ENCODE measurements at regions not wholly inside any gene's neighbourhood (a gene's known extent, or its start where the extent isn't known, plus 50 kb on each side); places are given as distances from the start of the nearest gene placed in this dataset.

DNA sequence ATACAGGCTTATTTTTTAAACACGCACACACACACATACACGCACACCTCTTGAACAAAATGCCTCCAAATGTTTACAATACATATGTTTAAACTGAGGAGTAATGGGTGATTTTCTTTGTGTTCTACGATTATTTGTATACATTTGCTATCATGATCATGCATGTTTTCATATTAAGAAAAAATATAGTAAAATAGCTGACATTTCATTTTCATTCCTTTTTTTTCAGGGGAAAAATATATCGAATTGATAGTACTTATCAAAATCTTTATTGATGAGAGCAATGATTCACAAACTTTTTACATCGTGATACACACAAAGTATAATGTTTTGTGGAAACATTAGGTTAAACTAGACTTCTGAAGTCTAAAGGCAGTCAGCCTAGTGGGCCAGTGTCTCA is 618.9 kb downstream of the TECRL start:
- Histone ChIP-seq H3K4me1 (ENCODE audit: control insufficient read depth, low read length) (no peaks in the 10 kb centered on the region), H3K36me3 (ENCODE audit: control insufficient read depth, low read length) (no peaks in the 10 kb centered on the region), H3F3A (ENCODE audit: control insufficient read depth, insufficient read depth) (no peaks in the 10 kb centered on the region), H3K27ac (ENCODE audit: low read depth, low read length) (no peak overlapping the region), H3K9me2 (replicated peaks; ENCODE audit: control insufficient read depth, low read length) (no peaks in the 10 kb centered on the region), H3K27me3 (ENCODE audit: control insufficient read depth, low read length) (no peaks in the 10 kb centered on the region), H3K79me2 (ENCODE audit: control insufficient read depth, low read length) (no peaks in the 10 kb centered on the region), H3K9me3 (ENCODE audit: control insufficient read depth, insufficient read depth, low read length) (no peaks in the 10 kb centered on the region; the same call in 1 of the 2 replicates), H3K4me2 (ENCODE audit: low read length) (no peak overlapping the region), H4K20me1 (ENCODE audit: control insufficient read depth, insufficient read depth, low read depth, low read length) (no peaks in the 10 kb centered on the region), H3K4me3 (ENCODE audit: low read length) (no peak overlapping the region)
- TF ChIP-seq, protein P1, sequence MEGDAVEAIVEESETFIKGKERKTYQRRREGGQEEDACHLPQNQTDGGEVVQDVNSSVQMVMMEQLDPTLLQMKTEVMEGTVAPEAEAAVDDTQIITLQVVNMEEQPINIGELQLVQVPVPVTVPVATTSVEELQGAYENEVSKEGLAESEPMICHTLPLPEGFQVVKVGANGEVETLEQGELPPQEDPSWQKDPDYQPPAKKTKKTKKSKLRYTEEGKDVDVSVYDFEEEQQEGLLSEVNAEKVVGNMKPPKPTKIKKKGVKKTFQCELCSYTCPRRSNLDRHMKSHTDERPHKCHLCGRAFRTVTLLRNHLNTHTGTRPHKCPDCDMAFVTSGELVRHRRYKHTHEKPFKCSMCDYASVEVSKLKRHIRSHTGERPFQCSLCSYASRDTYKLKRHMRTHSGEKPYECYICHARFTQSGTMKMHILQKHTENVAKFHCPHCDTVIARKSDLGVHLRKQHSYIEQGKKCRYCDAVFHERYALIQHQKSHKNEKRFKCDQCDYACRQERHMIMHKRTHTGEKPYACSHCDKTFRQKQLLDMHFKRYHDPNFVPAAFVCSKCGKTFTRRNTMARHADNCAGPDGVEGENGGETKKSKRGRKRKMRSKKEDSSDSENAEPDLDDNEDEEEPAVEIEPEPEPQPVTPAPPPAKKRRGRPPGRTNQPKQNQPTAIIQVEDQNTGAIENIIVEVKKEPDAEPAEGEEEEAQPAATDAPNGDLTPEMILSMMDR (IDR thresholded peaks at IDR 0.05; ENCODE audit: low read depth, low read length, poor library complexity, severe bottlenecking): no peak
- no peak for TF ChIP-seq EZH2phosphoT487 (IDR thresholded peaks at IDR 0.05; ENCODE audit: borderline replicate concordance, low read length)

DNA sequence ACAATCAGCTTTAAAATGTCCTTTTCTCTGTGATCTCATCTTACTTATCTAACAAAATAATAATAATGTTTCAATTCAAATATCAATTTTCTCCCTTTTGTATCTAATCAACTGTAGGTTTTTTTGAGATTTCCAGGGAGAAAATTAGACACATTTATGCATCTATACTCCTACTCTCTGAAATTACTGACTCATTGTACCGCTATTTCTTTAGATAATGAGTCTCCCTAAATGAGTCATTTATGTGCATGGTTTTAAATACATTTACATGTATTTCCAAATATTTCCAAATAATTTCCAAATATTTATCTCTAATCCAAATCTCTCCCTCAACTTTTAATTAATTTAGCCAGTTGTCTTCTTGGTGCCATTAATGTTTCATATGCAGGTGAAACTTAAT is 621.0 kb downstream of the TECRL start:
- Histone ChIP-seq H3K4me2 (ENCODE audit: low read length) (no peak overlapping the region), H3K79me2 (ENCODE audit: control insufficient read depth, low read length) (no peaks in the 10 kb centered on the region), H3K27me3 (ENCODE audit: control insufficient read depth, low read length) (no peaks in the 10 kb centered on the region), H3F3A (ENCODE audit: control insufficient read depth, insufficient read depth) (no peaks in the 10 kb centered on the region), H4K20me1 (ENCODE audit: control insufficient read depth, insufficient read depth, low read depth, low read length) (no peaks in the 10 kb centered on the region), H3K9me3 (ENCODE audit: control insufficient read depth, insufficient read depth, low read length) (no peaks in the 10 kb centered on the region; the same call in 1 of the 2 replicates), H3K9me2 (replicated peaks; ENCODE audit: control insufficient read depth, low read length) (no peaks in the 10 kb centered on the region), H3K36me3 (ENCODE audit: control insufficient read depth, low read length) (no peaks in the 10 kb centered on the region), H3K4me3 (ENCODE audit: low read length) (no peak overlapping the region), H3K4me1 (ENCODE audit: control insufficient read depth, low read length) (no peaks in the 10 kb centered on the region), H3K27ac (ENCODE audit: low read depth, low read length) (no peak overlapping the region)
- TF ChIP-seq, protein P1 (IDR thresholded peaks at IDR 0.05; ENCODE audit: low read depth, low read length, poor library complexity, severe bottlenecking): no peak
- no peak for TF ChIP-seq EZH2phosphoT487 (IDR thresholded peaks at IDR 0.05; ENCODE audit: borderline replicate concordance, low read length)

DNA sequence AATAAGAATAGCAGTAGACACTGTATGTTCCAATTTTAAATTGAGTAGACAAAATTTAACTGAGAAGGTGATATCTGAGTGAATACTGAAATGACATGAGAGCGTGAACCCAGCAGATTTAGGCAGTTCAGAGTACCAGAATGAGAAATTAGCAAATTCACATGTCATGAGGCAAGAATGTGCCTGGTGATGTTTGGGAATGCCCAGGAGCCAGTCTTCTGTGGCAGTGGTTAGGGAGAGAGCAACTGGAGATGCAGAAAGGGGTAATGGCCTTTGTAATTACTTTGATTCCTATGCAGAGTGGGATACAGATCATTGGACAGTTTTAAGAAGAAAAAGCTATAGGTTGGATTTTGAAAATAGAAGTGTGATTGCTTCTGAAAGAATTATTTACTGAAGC is 621.9 kb downstream of the TECRL start:
- Histone ChIP-seq H4K20me1 (ENCODE audit: control insufficient read depth, insufficient read depth, low read depth, low read length) (no peaks in the 10 kb centered on the region), H3K79me2 (ENCODE audit: control insufficient read depth, low read length) (no peaks in the 10 kb centered on the region), H3K4me3 (ENCODE audit: low read length) (no peak overlapping the region), H3K36me3 (ENCODE audit: control insufficient read depth, low read length) (no peaks in the 10 kb centered on the region), H3K4me2 (ENCODE audit: low read length) (no peak overlapping the region), H3K27me3 (ENCODE audit: control insufficient read depth, low read length) (no peaks in the 10 kb centered on the region), H3K4me1 (ENCODE audit: control insufficient read depth, low read length) (no peaks in the 10 kb centered on the region), H3K27ac (ENCODE audit: low read depth, low read length) (no peak overlapping the region), H3K9me3 (ENCODE audit: control insufficient read depth, insufficient read depth, low read length) (no peaks in the 10 kb centered on the region), H3K9me2 (replicated peaks; ENCODE audit: control insufficient read depth, low read length) (no peaks in the 10 kb centered on the region), H3F3A (ENCODE audit: control insufficient read depth, insufficient read depth) (no peaks in the 10 kb centered on the region)
- TF ChIP-seq EZH2phosphoT487 (IDR thresholded peaks at IDR 0.05; ENCODE audit: borderline replicate concordance, low read length): no peak
- TF ChIP-seq, protein P1 (IDR thresholded peaks at IDR 0.05; ENCODE audit: low read depth, low read length, poor library complexity, severe bottlenecking): no peak

DNA sequence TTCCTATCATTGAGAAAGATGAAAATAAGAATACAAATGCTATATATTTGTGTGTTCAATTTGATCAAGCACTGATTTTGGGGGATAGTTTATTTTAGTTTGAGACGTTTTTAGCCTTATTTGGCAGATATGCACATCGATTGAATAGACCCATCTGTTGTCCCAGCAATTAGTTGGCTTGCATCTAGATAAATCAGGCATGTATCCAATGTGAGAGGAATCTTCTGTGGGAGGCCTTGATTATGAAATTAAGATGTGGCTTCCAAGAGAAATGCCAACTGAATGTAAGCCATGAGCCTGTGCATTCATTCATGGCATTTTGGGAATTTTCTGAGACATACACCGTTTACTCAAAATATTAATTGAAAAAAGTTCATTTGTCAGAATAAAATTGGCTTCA is 623.1 kb downstream of the TECRL start:
- H3K4me2 ChIP-seq (ENCODE audit: low read length): no peak overlapping the region
- no peaks in the 10 kb centered on the region for H3K9me2 ChIP-seq (replicated peaks; ENCODE audit: control insufficient read depth, low read length)
- no peaks in the 10 kb centered on the region for H3K9me3 ChIP-seq (ENCODE audit: control insufficient read depth, insufficient read depth, low read length)
- no peaks in the 10 kb centered on the region for H4K20me1 ChIP-seq (ENCODE audit: control insufficient read depth, insufficient read depth, low read depth, low read length)
- no peak overlapping the region for H3K4me3 ChIP-seq (ENCODE audit: low read length)
- no peak overlapping the region for H3K27ac ChIP-seq (ENCODE audit: low read depth, low read length)
- H3K4me1 ChIP-seq (ENCODE audit: control insufficient read depth, low read length): no peaks in the 10 kb centered on the region
- H3K79me2 ChIP-seq (ENCODE audit: control insufficient read depth, low read length): no peaks in the 10 kb centered on the region
- H3K27me3 ChIP-seq (ENCODE audit: control insufficient read depth, low read length): no peaks in the 10 kb centered on the region
- no peaks in the 10 kb centered on the region for H3F3A ChIP-seq (ENCODE audit: control insufficient read depth, insufficient read depth)
- TF ChIP-seq, protein P1 (IDR thresholded peaks at IDR 0.05; ENCODE audit: low read depth, low read length, poor library complexity, severe bottlenecking): no peak
- TF ChIP-seq EZH2phosphoT487 (IDR thresholded peaks at IDR 0.05; ENCODE audit: borderline replicate concordance, low read length): no peak
- no peaks in the 10 kb centered on the region for H3K36me3 ChIP-seq (ENCODE audit: control insufficient read depth, low read length)

All from DOHH2 (cell line).